ENCODE measurements at regions not wholly inside any gene's neighbourhood (a gene's known extent, or its start where the extent isn't known, plus 50 kb on each side); places are given as distances from the start of the nearest gene placed in this dataset.

- no peak for TF ChIP-seq POLR2A (IDR thresholded peaks at IDR 0.05)
- no peak for TF ChIP-seq CTCF (IDR thresholded peaks at IDR 0.05)
Measured at GRCh38 chr20:11387189-11387754, 530.4 kb upstream of the BTBD3 start.

Data from uterus (tissue), 2 donors.